ENCODE measurements at regions not wholly inside any gene's neighbourhood (a gene's known extent, or its start where the extent isn't known, plus 50 kb on each side); places are given as distances from the start of the nearest gene placed in this dataset.

DNA sequence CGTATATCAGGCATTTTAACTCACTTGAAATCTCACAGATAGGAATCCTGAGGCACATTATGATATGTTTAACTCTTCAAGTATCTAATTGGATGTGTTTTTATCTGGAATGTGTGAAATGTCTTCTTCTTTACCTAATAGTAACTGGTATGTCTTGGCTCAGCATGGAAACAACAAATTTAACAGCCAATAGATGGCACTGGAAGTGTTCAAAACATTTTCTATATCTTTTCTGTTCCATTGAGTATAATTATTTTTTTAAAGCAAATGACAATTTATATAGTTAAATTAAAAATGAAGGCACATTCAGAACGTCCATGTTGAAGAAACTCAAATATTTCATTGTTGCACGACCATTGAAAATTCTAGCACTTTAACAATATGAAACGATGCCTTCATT is 164.6 kb upstream of the SLC16A7 start:
- H3K79me1 ChIP-seq (ENCODE audit: insufficient read depth, low read depth, low read length, poor library complexity, severe bottlenecking), result no peaks in the 10 kb centered on the region
- no peak overlapping the region for H3K56ac ChIP-seq (ENCODE audit: insufficient read length, low read depth, low read length)
- no CpG with 5 or more reads among the region's 4 CpGs for WGBS (ENCODE audit: extremely low coverage, insufficient read length, low lambda C conversion rate)
- H3K27ac Mint-ChIP-seq, result peak overlapping the region in 1 of 3 experiments; percentile 46; a peak in 1 of 7 replicates
- no peaks in the 10 kb centered on the region for H3K9me3 ChIP-seq (ENCODE audit: control insufficient read depth, low read depth, low read length)
- no peaks in the 10 kb centered on the region for H3K36me3 Mint-ChIP-seq (ENCODE audit: insufficient read depth in 1 of 3, low read depth in 3 of 3)
- no peak overlapping the region for H2BK20ac ChIP-seq (ENCODE audit: low read depth, low read length, poor library complexity, severe bottlenecking)
- H2BK12ac ChIP-seq (ENCODE audit: insufficient read length, low read depth, low read length), result no peak overlapping the region
- no peak overlapping the region for H3K4ac ChIP-seq (ENCODE audit: low read depth, low read length)
- no peak overlapping the region for H2BK15ac ChIP-seq (ENCODE audit: low read depth, low read length)
- no peaks in the 10 kb centered on the region for H3K27me3 ChIP-seq (ENCODE audit: insufficient read depth, low read length)
- no peak overlapping the region for H3K18ac ChIP-seq (ENCODE audit: insufficient read length, low read depth, low read length)
- no peak overlapping the region for H3T11ph ChIP-seq (ENCODE audit: low read length)
- H3K4me1 ChIP-seq (ENCODE audit: insufficient read depth, low read length), result no peaks in the 10 kb centered on the region
- no peak overlapping the region for H2AFZ ChIP-seq (ENCODE audit: low read length)
- H4K20me1 ChIP-seq (ENCODE audit: control insufficient read depth, insufficient read depth, insufficient read length), result no peaks in the 10 kb centered on the region
- H3K9me3 Mint-ChIP-seq, result no peaks in the 10 kb centered on the region
- H2BK5ac ChIP-seq (ENCODE audit: insufficient read length, low read length), result no peak overlapping the region
- no peak overlapping the region for H3K9ac ChIP-seq (ENCODE audit: extremely low read depth, insufficient read length, low read length)
- DNase-seq, result no peak
- H3K4me3 Mint-ChIP-seq, result no peak overlapping the region
- no peaks in the 10 kb centered on the region for H3K27me3 Mint-ChIP-seq (ENCODE audit: low read depth)
- H3K4me2 ChIP-seq (ENCODE audit: insufficient read depth, insufficient read length, low read length), result no peak overlapping the region
- H4K91ac ChIP-seq (ENCODE audit: insufficient read length, low read depth, low read length), result no peak overlapping the region
- H4K5ac ChIP-seq (ENCODE audit: insufficient read length, low read depth, low read length), result no peak overlapping the region
- H2AK5ac ChIP-seq (ENCODE audit: insufficient read length, low read length), result no peak overlapping the region
- TF ChIP-seq, protein P1, sequence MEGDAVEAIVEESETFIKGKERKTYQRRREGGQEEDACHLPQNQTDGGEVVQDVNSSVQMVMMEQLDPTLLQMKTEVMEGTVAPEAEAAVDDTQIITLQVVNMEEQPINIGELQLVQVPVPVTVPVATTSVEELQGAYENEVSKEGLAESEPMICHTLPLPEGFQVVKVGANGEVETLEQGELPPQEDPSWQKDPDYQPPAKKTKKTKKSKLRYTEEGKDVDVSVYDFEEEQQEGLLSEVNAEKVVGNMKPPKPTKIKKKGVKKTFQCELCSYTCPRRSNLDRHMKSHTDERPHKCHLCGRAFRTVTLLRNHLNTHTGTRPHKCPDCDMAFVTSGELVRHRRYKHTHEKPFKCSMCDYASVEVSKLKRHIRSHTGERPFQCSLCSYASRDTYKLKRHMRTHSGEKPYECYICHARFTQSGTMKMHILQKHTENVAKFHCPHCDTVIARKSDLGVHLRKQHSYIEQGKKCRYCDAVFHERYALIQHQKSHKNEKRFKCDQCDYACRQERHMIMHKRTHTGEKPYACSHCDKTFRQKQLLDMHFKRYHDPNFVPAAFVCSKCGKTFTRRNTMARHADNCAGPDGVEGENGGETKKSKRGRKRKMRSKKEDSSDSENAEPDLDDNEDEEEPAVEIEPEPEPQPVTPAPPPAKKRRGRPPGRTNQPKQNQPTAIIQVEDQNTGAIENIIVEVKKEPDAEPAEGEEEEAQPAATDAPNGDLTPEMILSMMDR (conservative IDR thresholded peaks at IDR 0.05), result peak; percentile 27; the same call in 2 of the 3 replicates
- H3K23me2 ChIP-seq (ENCODE audit: insufficient read length, low read depth, low read length, poor library complexity, severe bottlenecking), result no peaks in the 10 kb centered on the region
- no peak overlapping the region for H3K27ac ChIP-seq (ENCODE audit: insufficient read length, low read depth, low read length)
- no peaks in the 10 kb centered on the region for H3K79me2 ChIP-seq (ENCODE audit: insufficient read depth, low read length)
- H4K8ac ChIP-seq (replicated peaks; ENCODE audit: insufficient read length, low read depth, low read length), result no peak overlapping the region
- H3K4me1 Mint-ChIP-seq, result peaks cover 8 to 14% of the 10 kb centered on the region in 2 experiments
- H2BK120ac ChIP-seq (ENCODE audit: low read depth, low read length, poor library complexity, severe bottlenecking), result no peak overlapping the region
- H3K23ac ChIP-seq (ENCODE audit: insufficient read length, low read depth, low read length), result no peak overlapping the region
- H3K14ac ChIP-seq (ENCODE audit: insufficient read depth, low read length), result no peak overlapping the region
